ENCODE measurements at regions not wholly inside any gene's neighbourhood (a gene's known extent, or its start where the extent isn't known, plus 50 kb on each side); places are given as distances from the start of the nearest gene placed in this dataset.
"Not testable (repeated sequence)": the region's sequence is repeated elsewhere in the genome, so short reads cannot be mapped to it uniquely, and the experiment has no call there.

DNA sequence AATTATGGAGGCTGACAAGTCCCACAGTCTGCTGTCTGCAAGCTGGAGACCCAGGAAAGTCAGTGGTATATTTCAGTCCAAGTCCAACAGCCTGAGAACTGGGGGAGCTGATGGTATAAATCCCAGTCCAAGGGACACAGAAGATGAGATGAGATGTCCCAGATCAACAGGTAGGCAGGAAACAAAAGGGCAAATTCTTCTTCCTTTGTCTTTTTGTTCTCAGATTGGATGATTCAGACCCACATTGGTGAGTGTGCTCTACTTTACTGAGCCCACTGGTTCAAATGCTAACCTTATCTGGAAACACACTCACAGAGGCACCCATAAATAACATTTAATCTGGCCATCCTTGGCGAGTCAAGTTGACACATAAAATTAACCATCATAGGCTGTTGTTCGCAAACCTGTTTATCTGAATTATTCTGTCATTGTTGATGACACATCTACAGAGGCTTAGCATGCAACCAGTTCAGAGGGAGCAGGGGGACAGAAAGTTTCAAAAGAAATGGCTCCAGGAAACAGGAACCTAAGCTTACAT lies 62.7 kb upstream of the ITGA11 start:
- Mint-ChIP-seq H3K27ac (no peak overlapping the region), H3K36me3 (ENCODE audit: low read depth) (no peaks in the 10 kb centered on the region), H3K27me3 (ENCODE audit: low read depth) (peaks cover 13% of the 10 kb centered on the region), H3K9me3 (no peaks in the 10 kb centered on the region), H3K4me3 (no peak overlapping the region), H3K4me1 (ENCODE audit: low read depth) (no peaks in the 10 kb centered on the region)
- DNase-seq: no peak
- intact Hi-C loops (cut with micrococcal nuclease): no loop called here
- CTCF ChIA-PET: no interaction called here

DNA sequence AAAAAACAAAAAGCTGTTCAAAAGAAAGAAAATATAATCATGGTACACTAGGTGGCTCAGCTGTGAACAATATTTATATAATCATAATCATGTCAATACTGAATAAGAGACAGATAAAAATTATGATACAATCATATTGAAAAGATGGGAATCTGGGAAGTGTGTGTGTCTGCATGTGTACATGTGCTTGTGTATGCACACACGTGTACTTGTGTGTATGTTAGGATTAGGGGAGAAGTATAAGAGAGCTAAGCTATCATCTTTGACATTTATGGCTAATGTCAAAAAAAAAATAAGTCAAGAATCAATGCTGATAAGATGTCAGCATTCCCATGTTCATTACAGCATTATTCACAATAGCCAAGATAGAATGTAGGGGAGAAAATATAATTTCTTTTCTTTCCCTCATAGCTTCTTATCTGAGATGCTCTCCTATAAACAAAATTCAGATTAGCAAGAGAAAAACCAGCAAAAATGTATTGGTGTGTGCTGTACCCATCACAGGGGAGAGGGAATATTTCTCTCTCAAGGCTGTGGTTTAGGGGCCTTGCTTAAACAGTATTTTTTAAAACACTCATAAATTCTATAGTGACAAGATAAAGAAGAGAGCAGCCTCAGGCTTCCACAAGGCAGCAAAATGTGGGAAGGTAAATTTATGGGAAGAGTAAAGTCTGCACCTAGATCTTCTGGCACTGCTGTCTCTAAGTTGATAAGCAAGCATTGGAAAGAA lies 63.4 kb upstream of the ITGA11 start:
- Mint-ChIP-seq H3K9me3 (no peaks in the 10 kb centered on the region), H3K4me3 (no peak overlapping the region), H3K36me3 (ENCODE audit: low read depth) (no peaks in the 10 kb centered on the region), H3K4me1 (ENCODE audit: low read depth) (no peaks in the 10 kb centered on the region), H3K27me3 (ENCODE audit: low read depth) (peaks cover 13% of the 10 kb centered on the region), H3K27ac (no peak overlapping the region)
- no peak for DNase-seq
- CTCF ChIA-PET: no interaction called here
- intact Hi-C loops (cut with micrococcal nuclease): no loop called here

DNA sequence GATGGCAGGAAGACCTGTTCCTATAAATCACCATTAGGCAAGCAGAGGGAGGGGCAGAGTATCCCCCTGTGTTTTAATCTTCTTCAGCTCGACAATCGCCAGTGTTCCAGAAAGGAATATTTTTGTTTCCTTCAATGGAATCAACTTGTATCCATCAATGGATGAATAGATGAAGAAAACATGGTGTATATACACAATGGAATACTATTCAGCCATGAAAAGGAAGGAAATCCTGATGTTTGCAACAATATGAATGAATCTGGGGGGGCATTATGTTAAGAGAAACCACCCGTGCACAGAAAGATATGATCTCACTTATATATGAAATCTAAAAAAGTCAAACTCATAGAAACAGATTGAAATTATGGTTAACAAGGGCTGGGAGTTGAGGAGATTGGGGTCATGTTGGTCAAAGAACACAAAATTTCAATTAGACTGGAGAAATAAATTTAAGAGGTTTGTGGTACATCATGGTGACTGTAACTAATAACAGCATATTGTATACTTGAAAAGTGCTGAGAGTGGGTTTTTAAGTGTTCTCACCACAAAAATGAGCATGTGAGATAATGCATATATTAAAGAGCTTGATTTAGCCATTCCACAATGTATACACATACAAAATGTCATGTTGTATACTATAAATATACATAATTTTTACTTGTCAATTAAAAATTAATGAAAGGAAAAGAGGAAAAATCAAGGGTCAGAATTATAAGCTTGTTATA lies 64.2 kb upstream of the ITGA11 start:
- Mint-ChIP-seq H3K36me3 (ENCODE audit: low read depth) (no peaks in the 10 kb centered on the region), H3K27ac (no peak overlapping the region), H3K9me3 (no peaks in the 10 kb centered on the region), H3K4me1 (ENCODE audit: low read depth) (no peaks in the 10 kb centered on the region), H3K4me3 (no peak overlapping the region), H3K27me3 (ENCODE audit: low read depth) (peaks cover 8% of the 10 kb centered on the region)
- intact Hi-C loops (cut with micrococcal nuclease): no loop called here
- CTCF ChIA-PET: no interaction called here
- DNase-seq: no peak

DNA sequence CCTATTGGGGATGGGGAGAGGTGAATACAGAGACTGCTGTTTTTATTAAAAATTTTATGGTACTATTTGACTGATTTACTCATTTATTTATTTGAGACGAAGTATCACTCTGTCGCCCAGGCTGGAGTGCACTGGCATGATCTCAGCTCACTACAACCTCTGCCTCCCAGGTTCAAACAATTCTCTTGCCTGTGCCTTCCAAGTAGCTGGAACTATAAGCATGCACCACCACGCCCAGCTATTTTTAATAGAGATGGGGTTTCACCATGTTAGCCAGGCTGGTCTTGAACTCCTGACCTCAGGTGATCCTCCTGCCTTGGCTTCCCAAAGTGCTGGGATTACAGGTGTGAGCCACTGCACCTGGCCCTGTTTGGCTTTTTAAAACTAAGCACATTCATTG lies 64.8 kb upstream of the ITGA11 start:
- H3K4me1 Mint-ChIP-seq (ENCODE audit: low read depth); H3K27me3 Mint-ChIP-seq (ENCODE audit: low read depth); H3K27ac Mint-ChIP-seq; H3K36me3 Mint-ChIP-seq (ENCODE audit: low read depth); H3K9me3 Mint-ChIP-seq; H3K4me3 Mint-ChIP-seq; intact Hi-C loops (cut with micrococcal nuclease); DNase-seq; CTCF ChIA-PET: not testable (repeated sequence)

DNA sequence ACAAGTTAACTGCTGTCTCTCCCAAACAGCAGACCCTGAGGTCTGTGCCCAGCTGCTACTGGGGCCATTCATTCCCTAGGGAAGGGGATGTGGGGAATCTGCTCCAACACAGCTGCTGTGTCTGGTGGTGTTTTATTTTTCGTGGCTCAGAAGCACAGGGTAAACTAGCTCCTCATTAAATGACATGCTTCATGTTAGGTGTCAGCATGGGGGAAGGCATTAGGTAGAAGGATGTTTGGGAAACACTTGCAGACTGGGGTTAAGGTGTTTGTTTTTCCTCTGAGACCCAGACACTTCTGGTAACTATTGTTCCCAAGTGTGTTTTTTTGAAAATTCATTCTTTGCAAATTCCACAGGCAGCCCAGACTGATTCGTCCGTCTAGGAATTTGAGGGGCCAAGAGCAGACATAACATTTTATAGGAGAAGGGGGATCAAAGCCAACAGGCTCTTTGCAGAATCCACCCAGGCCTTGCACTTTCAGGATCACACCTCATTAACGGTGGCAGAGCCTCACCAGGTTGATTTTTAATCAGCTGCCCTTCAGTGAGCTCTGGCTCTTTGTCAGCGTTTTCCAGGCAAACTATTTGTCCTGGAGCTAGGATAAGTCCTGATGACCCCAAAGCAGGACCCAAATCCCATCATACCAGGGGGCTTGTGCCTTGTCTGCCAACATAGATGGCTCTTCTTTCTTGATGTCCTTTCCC lies 65.4 kb upstream of the ITGA11 start:
- no peak overlapping the region for H3K4me3 Mint-ChIP-seq

DNA sequence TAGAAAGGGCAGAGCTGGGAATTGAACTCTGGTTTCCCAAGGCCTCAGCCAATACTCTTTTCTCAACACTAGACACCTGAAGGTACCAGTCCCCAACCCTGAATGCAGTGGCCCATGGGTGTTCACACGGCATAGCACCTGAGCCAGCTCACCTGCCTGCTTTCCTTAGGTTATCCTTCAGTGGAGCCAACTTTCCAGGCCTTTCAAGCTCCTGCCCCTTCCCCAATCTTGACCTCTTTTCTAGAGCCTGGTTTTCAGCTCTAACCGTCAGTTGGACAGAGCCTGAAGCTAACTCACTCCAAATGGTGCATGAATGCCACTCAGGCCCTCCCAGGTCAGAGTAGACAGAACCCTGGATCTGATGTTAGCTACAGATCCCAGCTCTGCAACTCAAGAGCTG lies 66.1 kb upstream of the ITGA11 start:
- peaks cover 3% of the 10 kb centered on the region for H3K27me3 Mint-ChIP-seq (ENCODE audit: low read depth)
- H3K27ac Mint-ChIP-seq: no peak overlapping the region
- H3K36me3 Mint-ChIP-seq (ENCODE audit: low read depth): no peaks in the 10 kb centered on the region
- H3K4me3 Mint-ChIP-seq: no peak overlapping the region
- CTCF ChIA-PET: no interaction called here
- H3K9me3 Mint-ChIP-seq: no peaks in the 10 kb centered on the region
- no peaks in the 10 kb centered on the region for H3K4me1 Mint-ChIP-seq (ENCODE audit: low read depth)
- DNase-seq: no peak
- intact Hi-C loops (cut with micrococcal nuclease): no loop called here

More for the DNA sequence above, 65.4 kb upstream of the ITGA11 start:
- intact Hi-C loops (cut with micrococcal nuclease): no loop called here
- no peaks in the 10 kb centered on the region for H3K36me3 Mint-ChIP-seq (ENCODE audit: low read depth)
- no peaks in the 10 kb centered on the region for H3K9me3 Mint-ChIP-seq
- CTCF ChIA-PET: no interaction called here
- DNase-seq: no peak
- H3K4me1 Mint-ChIP-seq (ENCODE audit: low read depth): no peaks in the 10 kb centered on the region
- peaks cover 6% of the 10 kb centered on the region for H3K27me3 Mint-ChIP-seq (ENCODE audit: low read depth)
- H3K27ac Mint-ChIP-seq: no peak overlapping the region

DNA sequence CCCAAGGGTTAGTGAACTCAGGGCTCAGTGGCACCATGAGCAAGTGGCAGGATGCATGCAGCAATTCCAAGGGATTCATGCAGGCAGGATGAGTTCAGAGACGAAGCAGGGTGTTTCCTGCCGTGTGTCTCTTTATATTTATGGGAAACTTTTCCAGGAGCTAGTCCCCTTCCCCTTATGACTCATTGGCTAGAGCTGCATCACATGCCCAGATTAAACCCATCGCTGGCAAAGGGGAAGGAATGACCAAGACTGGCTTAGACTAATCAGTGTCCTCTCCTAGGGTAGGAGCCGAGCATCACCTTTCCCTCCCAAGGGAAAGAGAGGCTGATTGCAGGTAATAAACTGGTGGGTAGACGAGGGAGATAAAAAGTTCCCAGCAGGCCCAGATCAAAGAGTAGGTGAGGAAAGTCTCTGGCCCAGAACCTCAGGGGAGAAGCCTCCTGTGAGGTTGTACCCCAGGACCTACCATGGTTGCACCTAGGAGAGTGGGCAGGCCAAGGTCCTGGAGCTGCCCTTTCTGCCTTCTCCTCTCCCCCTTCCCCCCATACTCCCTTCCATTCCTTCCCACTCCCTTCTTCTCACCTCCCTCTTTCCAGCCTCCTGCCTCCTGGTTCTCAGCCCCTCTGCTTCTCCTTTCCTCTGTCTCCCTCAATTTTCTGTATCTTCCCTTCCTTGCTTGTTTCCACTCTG lies 67.8 kb upstream of the ITGA11 start:
- H3K27ac Mint-ChIP-seq: no peak overlapping the region
- intact Hi-C loops (cut with micrococcal nuclease): no loop called here
- peaks cover 4% of the 10 kb centered on the region for H3K4me1 Mint-ChIP-seq (ENCODE audit: low read depth)
- no peak overlapping the region for H3K4me3 Mint-ChIP-seq
- H3K36me3 Mint-ChIP-seq (ENCODE audit: low read depth): no peaks in the 10 kb centered on the region
- no peak for DNase-seq
- no peaks in the 10 kb centered on the region for H3K9me3 Mint-ChIP-seq
- H3K27me3 Mint-ChIP-seq (ENCODE audit: low read depth): no peaks in the 10 kb centered on the region
- CTCF ChIA-PET: no interaction called here

DNA sequence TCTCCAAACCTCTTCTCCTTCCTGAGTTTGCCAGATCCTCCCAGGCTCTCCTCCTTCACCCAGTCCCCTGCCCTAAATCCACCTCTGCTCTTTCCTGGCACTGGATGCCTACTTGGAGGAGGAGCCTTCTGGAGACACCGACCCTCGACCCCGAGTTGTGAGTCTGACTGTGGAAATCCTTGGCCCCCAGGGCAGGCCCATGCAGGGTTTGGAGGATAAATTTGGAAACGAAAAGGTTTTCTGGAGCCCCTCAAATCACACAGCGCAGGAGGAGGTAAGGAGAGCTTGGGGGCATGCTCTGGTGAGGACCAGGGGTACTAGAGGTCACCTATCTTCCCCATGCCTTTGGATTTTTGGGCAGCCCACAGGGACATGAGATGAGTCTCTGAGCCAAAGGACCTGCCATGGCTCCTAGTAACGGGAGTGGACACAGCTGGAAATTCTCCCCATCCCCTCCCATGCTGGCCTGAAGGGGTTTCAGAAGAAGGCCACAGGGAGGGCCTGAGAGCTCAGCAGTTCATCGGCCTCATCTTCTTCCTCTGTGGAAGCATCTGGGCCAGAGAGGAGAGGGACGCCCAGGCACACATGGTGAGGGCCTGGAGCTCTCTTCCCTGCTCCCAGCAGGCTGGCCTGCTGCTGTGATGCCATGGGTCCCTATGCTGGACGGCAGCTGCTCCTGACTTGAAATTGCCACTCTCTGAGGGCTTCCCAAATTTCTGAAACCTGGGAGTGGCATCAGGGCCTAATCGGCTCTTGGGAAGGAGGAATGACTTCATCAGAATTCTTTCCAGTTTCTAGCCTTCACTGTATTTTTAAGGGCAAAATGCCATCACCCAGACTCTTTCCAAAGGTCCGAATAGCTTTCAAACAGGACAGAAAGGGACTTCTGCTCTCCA lies 68.6 kb upstream of the ITGA11 start:
- H3K36me3 Mint-ChIP-seq (ENCODE audit: low read depth): no peaks in the 10 kb centered on the region
- CTCF ChIA-PET: no interaction called here
- H3K4me3 Mint-ChIP-seq: no peak overlapping the region
- intact Hi-C loops (cut with micrococcal nuclease): no loop called here
- peaks cover 6% of the 10 kb centered on the region for H3K4me1 Mint-ChIP-seq (ENCODE audit: low read depth)
- DNase-seq: no peak
- no peak overlapping the region for H3K27ac Mint-ChIP-seq
- H3K9me3 Mint-ChIP-seq: no peaks in the 10 kb centered on the region
- H3K27me3 Mint-ChIP-seq (ENCODE audit: low read depth): peaks cover 3% of the 10 kb centered on the region

DNA sequence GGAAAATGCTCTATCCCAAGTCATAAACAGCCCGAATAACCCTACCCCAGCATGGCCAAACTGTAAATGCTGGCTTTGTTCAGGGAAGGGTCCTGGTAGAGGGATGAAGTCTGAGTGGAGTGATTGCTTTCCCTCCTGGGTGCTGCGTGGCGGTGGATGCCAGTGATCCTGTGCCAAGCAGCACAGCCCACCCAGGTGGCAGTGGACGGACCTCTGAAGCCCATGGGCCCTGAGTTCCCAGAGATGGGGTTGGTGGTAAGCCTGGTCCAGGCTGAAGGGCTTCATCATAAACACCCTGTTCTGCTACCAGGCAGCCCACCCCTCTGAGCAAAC lies 69.3 kb upstream of the ITGA11 start:
- Mint-ChIP-seq H3K9me3 (no peaks in the 10 kb centered on the region), H3K27me3 (ENCODE audit: low read depth) (peaks cover 3% of the 10 kb centered on the region), H3K36me3 (ENCODE audit: low read depth) (no peaks in the 10 kb centered on the region), H3K4me3 (no peak overlapping the region), H3K4me1 (ENCODE audit: low read depth) (peaks cover 6% of the 10 kb centered on the region), H3K27ac (no peak overlapping the region)
- no peak for DNase-seq
- intact Hi-C loops (cut with micrococcal nuclease): no loop called here
- CTCF ChIA-PET: no interaction called here

DNA sequence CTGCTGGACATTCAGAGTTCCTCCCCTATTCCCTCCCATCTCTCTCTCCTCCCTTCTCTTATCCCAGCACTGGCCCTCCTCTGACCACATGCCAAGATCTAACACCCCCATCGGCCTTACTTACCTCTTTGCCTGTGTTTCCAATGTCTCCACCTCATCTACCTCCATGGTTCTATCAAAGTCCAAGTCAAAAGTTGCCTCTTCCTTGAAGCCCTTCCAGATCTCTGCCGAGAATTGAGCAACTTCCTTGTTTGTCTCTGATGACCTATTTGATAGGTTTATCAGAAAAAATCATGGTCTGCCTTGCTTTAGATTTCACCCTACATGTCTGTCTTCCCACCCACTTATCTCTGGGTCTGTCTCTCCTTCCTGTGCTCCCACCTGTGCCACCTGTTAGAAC lies 69.7 kb upstream of the ITGA11 start:
- Mint-ChIP-seq H3K9me3 (no peaks in the 10 kb centered on the region), H3K27ac (no peak overlapping the region), H3K27me3 (ENCODE audit: low read depth) (peaks cover 3% of the 10 kb centered on the region), H3K4me3 (no peak overlapping the region), H3K4me1 (ENCODE audit: low read depth) (peaks cover 6% of the 10 kb centered on the region), H3K36me3 (ENCODE audit: low read depth) (no peaks in the 10 kb centered on the region)
- CTCF ChIA-PET: no interaction called here
- DNase-seq: no peak
- intact Hi-C loops (cut with micrococcal nuclease): no loop called here

DNA sequence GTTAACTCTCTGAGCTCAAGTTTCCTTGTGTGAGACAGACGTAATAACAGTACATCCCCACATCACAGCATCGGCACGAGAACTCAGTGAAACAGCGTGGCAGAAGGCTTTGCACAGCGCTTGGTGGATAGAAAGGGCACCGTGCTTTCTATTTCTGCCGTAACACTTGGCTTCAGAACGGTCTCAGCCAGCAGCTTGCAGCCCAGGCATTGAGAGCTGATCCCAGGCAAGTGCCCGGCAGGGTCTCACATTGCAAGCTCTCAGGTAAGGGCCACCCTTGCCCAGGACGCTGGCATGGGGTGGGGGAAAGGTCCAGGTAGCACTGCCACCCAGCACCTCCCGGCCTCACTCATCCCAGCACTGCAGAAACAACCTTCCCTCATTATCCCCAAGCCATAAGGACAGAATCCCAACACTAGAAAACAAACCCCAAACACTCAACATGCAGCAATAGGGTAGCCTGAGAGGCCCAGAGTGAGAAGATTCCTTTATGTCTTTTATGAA lies 70.5 kb upstream of the ITGA11 start:
- H3K36me3 Mint-ChIP-seq (ENCODE audit: low read depth): no peaks in the 10 kb centered on the region
- no peaks in the 10 kb centered on the region for H3K9me3 Mint-ChIP-seq
- CTCF ChIA-PET: interaction anchor here (0.6 kb wide), 1 partner anchor 57 kb away, joined by 3 read pairs; no protein-coding TSS in a partner anchor
- DNase-seq: no peak
- H3K27ac Mint-ChIP-seq: no peak overlapping the region
- peaks cover 3% of the 10 kb centered on the region for H3K27me3 Mint-ChIP-seq (ENCODE audit: low read depth)
- peaks cover 6% of the 10 kb centered on the region for H3K4me1 Mint-ChIP-seq (ENCODE audit: low read depth)
- intact Hi-C loops (cut with micrococcal nuclease): no loop called here
- H3K4me3 Mint-ChIP-seq: no peak overlapping the region
